ENCODE measurements at regions not wholly inside any gene's neighbourhood (a gene's known extent, or its start where the extent isn't known, plus 50 kb on each side); places are given as distances from the start of the nearest gene placed in this dataset.

DNA sequence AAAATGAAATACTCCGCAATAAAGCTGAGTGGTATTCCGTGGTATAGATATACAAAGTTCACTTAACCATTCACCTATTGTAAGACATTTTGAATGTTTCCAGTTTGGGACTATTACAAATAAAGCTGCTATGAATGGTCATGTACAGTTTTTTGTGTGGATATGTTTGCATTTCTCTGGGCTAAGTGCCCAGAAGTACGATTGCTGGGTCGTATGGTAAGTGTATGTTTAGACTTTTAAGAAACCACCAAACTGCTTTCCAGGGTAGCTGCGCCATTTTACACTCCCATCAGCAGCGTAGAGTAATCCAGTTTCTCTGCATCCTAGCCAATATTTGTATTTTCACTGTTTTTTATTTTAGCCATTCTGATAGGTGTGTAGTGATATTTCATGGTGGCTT is 208.4 kb upstream of the TLE3 start:
- Histone ChIP-seq H2BK15ac (ENCODE audit: low read depth, low read length) (no peak overlapping the region), H2BK120ac (ENCODE audit: low read depth, low read length, poor library complexity, severe bottlenecking) (no peak overlapping the region), H4K20me1 (ENCODE audit: control insufficient read depth, insufficient read depth, insufficient read length) (no peaks in the 10 kb centered on the region), H2AK5ac (ENCODE audit: insufficient read length, low read length) (no peak overlapping the region), H3K9ac (ENCODE audit: extremely low read depth, insufficient read length, low read length) (no peak overlapping the region), H3K23me2 (ENCODE audit: insufficient read length, low read depth, low read length, poor library complexity, severe bottlenecking) (no peaks in the 10 kb centered on the region), H3T11ph (ENCODE audit: low read length) (no peak overlapping the region), H2BK12ac (ENCODE audit: insufficient read length, low read depth, low read length) (no peak overlapping the region), H3K27me3 (ENCODE audit: insufficient read depth, low read length) (no peaks in the 10 kb centered on the region), H3K4me2 (ENCODE audit: insufficient read depth, insufficient read length, low read length) (no peak overlapping the region), H2AFZ (ENCODE audit: low read length) (no peak overlapping the region), H3K4me1 (ENCODE audit: insufficient read depth, low read length) (0 out of 2 replicates have a peak, but pooled peaks cover 3% of the 10 kb centered on the region), H3K4ac (ENCODE audit: low read depth, low read length) (no peak overlapping the region), H3K27ac (ENCODE audit: insufficient read length, low read depth, low read length) (no peak overlapping the region), H3K9me3 (ENCODE audit: control insufficient read depth, low read depth, low read length) (no peaks in the 10 kb centered on the region), H3K14ac (ENCODE audit: insufficient read depth, low read length) (no peak overlapping the region), H2BK20ac (ENCODE audit: low read depth, low read length, poor library complexity, severe bottlenecking) (no peak overlapping the region), H2BK5ac (ENCODE audit: insufficient read length, low read length) (no peak overlapping the region), H3K23ac (ENCODE audit: insufficient read length, low read depth, low read length) (no peak overlapping the region), H3K79me2 (ENCODE audit: insufficient read depth, low read length) (no peaks in the 10 kb centered on the region), H3K79me1 (ENCODE audit: insufficient read depth, low read depth, low read length, poor library complexity, severe bottlenecking) (no peaks in the 10 kb centered on the region), H3K56ac (ENCODE audit: insufficient read length, low read depth, low read length) (no peak overlapping the region), H3K18ac (ENCODE audit: insufficient read length, low read depth, low read length) (no peak overlapping the region), H4K5ac (ENCODE audit: insufficient read length, low read depth, low read length) (no peak overlapping the region), H4K91ac (ENCODE audit: insufficient read length, low read depth, low read length) (no peak overlapping the region), H4K8ac (replicated peaks; ENCODE audit: insufficient read length, low read depth, low read length) (no peak overlapping the region)
- Mint-ChIP-seq H3K36me3 (ENCODE audit: insufficient read depth in 1 of 3, low read depth in 3 of 3) (peaks cover 0 to 3% (median 0%) of the 10 kb centered on the region in 3 experiments; a peak in 2 of 7 replicates), H3K9me3 (no peaks in the 10 kb centered on the region; a peak in 1 of 5 replicates), H3K4me1 (peaks cover 24 to 25% of the 10 kb centered on the region in 2 experiments), H3K4me3 (no peak overlapping the region), H3K27ac (no peak overlapping the region), H3K27me3 (ENCODE audit: low read depth) (peaks cover 15% of the 10 kb centered on the region)
- DNase-seq = no peak
- WGBS (ENCODE audit: extremely low coverage, insufficient read length, low lambda C conversion rate) = no CpG with 5 or more reads among the region's 6 CpGs
- TF ChIP-seq, protein P1, sequence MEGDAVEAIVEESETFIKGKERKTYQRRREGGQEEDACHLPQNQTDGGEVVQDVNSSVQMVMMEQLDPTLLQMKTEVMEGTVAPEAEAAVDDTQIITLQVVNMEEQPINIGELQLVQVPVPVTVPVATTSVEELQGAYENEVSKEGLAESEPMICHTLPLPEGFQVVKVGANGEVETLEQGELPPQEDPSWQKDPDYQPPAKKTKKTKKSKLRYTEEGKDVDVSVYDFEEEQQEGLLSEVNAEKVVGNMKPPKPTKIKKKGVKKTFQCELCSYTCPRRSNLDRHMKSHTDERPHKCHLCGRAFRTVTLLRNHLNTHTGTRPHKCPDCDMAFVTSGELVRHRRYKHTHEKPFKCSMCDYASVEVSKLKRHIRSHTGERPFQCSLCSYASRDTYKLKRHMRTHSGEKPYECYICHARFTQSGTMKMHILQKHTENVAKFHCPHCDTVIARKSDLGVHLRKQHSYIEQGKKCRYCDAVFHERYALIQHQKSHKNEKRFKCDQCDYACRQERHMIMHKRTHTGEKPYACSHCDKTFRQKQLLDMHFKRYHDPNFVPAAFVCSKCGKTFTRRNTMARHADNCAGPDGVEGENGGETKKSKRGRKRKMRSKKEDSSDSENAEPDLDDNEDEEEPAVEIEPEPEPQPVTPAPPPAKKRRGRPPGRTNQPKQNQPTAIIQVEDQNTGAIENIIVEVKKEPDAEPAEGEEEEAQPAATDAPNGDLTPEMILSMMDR (conservative IDR thresholded peaks at IDR 0.05) = no peak
